H1 (cell line): ENCODE measurements at regions not wholly inside any gene's neighbourhood (a gene's known extent, or its start where the extent isn't known, plus 50 kb on each side); places are given as distances from the start of the nearest gene placed in this dataset.

Experiments used
- CTCF ChIP-seq, 3 experiments: IDR thresholded peaks; 1 replicate in 2 of 3; 2 replicates in 1 of 3; pipeline versions ENCODE4 v1.5.1 to v1.6.1; 2011; ENCODE audit warnings: low read length in 3 of 3, mild to moderate bottlenecking in 3 of 3, inconsistent platforms in 2 of 3, low read depth in 1 of 3, moderate library complexity in 1 of 3; ENCODE audit not compliant: insufficient read depth in 1 of 3; ENCODE audit errors: control extremely low read depth in 1 of 3
- EZH2 ChIP-seq: fragments of 200-600 bp; sonication (generic); IDR thresholded peaks from 2 replicates; pipeline ENCODE4 v1.7.1; 2012; ENCODE audit warnings: low read depth, mild to moderate bottlenecking, moderate library complexity, low read length, inconsistent platforms; ENCODE audit not compliant: severe bottlenecking
- MAX ChIP-seq: IDR thresholded peaks from 2 replicates; pipeline ENCODE4 v1.6.1; 2012; ENCODE audit warnings: inconsistent platforms
- NRF1 ChIP-seq: IDR thresholded peaks from 2 replicates; pipeline ENCODE4 v1.6.1; 2011; ENCODE audit warnings: mild to moderate bottlenecking, low read depth, low read length, improper control_type of control experiment
- POLR2AphosphoS5 ChIP-seq: IDR thresholded peaks from 2 replicates; pipeline ENCODE4 v1.6.1; 2011; ENCODE audit warnings: low read depth, low read length
- SP2 ChIP-seq: IDR thresholded peaks from 2 replicates; pipeline ENCODE4 v1.6.1; 2012; ENCODE audit warnings: mild to moderate bottlenecking, low read length, inconsistent platforms
- SP4 ChIP-seq: IDR thresholded peaks from 2 replicates; pipeline ENCODE4 v1.6.1; 2012; ENCODE audit warnings: low read length, inconsistent platforms

GRCh38 chr3:144564011-144564410 lies 592.4 kb downstream of the DIPK2A start:
- TF ChIP-seq NRF1 (no peak), SP4 (no peak), CTCF (IDR thresholded peaks at IDR 0.05; ENCODE audit: control extremely low read depth in 1 of 3, insufficient read depth in 1 of 3, low read depth in 1 of 3, low read length in 3 of 3) (no peak), EZH2 (no peak), POLR2AphosphoS5 (no peak), MAX (no peak), SP2 (no peak)
